Right lobe of liver (tissue), 4 donors: ENCODE measurements at regions not wholly inside any gene's neighbourhood (a gene's known extent, or its start where the extent isn't known, plus 50 kb on each side); places are given as distances from the start of the nearest gene placed in this dataset.

ENCODE experiments used
- CTCF ChIP-seq, 4 donors: fragments of 200-600 bp in 3 of 4; fragments of 450-650 bp in 1 of 4; IDR thresholded peaks; one replicate each; pipeline versions ENCODE4 v1.5.1 to v1.8.0; 2016 to 2022; ENCODE audit warnings: antibody characterized with exemption in 4 of 4, mild to moderate bottlenecking in 2 of 4
- POLR2A ChIP-seq: fragments of 450-650 bp; IDR thresholded peaks from one replicate; pipeline ENCODE4 v1.6.1; 2017; ENCODE audit warnings: antibody characterized with exemption, mild to moderate bottlenecking
- donor health status: DM: no; HTN: no; CAD: no.
- donor health status: DM: no; HTN: no; CAD: no.
- donor health status: DM: no; HTN: yes; CAD: no.

- TF ChIP-seq POLR2A (no peak), CTCF (IDR thresholded peaks at IDR 0.05) (no peak)
Measured at GRCh38 chr9:78149702-78150291, 86.1 kb upstream of the CEP78 start.
